ENCODE measurements at regions not wholly inside any gene's neighbourhood (a gene's known extent, or its start where the extent isn't known, plus 50 kb on each side); places are given as distances from the start of the nearest gene placed in this dataset.

- Histone ChIP-seq H3K9ac (ENCODE audit: control insufficient read depth, extremely low read depth, insufficient read depth, low read length) (no peak overlapping the region), H2AFZ (ENCODE audit: control insufficient read depth, low read length) (no peak overlapping the region), H3K27me3 (ENCODE audit: control insufficient read depth, extremely low read depth, insufficient read depth, low read length) (no peaks in the 10 kb centered on the region), H3K27ac (ENCODE audit: control insufficient read depth, insufficient read depth, low read length) (no peak overlapping the region), H3K4me3 (ENCODE audit: control insufficient read depth in 2 of 3, extremely low read depth in 1 of 3, insufficient read depth in 2 of 3, low read depth in 1 of 3, low read length in 3 of 3) (no peak overlapping the region), H3K36me3 (ENCODE audit: control insufficient read depth in 2 of 2, extremely low read depth in 1 of 2, insufficient read depth in 2 of 2, low read length in 2 of 2) (no peaks in the 10 kb centered on the region), H3K9me3 (ENCODE audit: control insufficient read depth, low read depth, low read length) (no peaks in the 10 kb centered on the region), H3K9me1 (ENCODE audit: control insufficient read depth, extremely low read depth, insufficient read depth, low read length) (no peaks in the 10 kb centered on the region), H3K4me1 (ENCODE audit: control insufficient read depth, extremely low read depth, insufficient read depth, low read length) (no peaks in the 10 kb centered on the region), H4K20me1 (ENCODE audit: control insufficient read depth, extremely low read depth, insufficient read depth, low read length) (no peaks in the 10 kb centered on the region), H3K79me2 (ENCODE audit: control insufficient read depth, insufficient read depth, low read length) (no peaks in the 10 kb centered on the region), H3K4me2 (ENCODE audit: control insufficient read depth, extremely low read depth, insufficient read depth, low read depth, low read length) (no peak overlapping the region)
- FAIRE-seq: no peak
- dilution Hi-C loops (cut with MboI; ENCODE audit: extremely low pct_ligation_motif_present, low sequenced_read_pairs): no loop called here
- DNase-seq (ENCODE audit: low read depth, low spot score): no peak
- TF ChIP-seq EZH2 (IDR thresholded peaks at IDR 0.05; ENCODE audit: low read length) (no peak), CTCF (optimal IDR thresholded peaks at IDR 0.05 in 1 of 3, IDR thresholded peaks at IDR 0.05 in 1 of 3, conservative IDR thresholded peaks at IDR 0.05 in 1 of 3; ENCODE audit: extremely low read depth in 1 of 3, insufficient read depth in 2 of 3, low read length in 3 of 3) (no peak)
Observed at GRCh38 chr4:96642490-96642889, 802.6 kb downstream of the PDHA2 start.

- H4K20me1 ChIP-seq (ENCODE audit: control insufficient read depth, extremely low read depth, insufficient read depth, low read length): no peaks in the 10 kb centered on the region
- DNase-seq (ENCODE audit: low read depth, low spot score) (no peak), FAIRE-seq (no peak)
- H3K4me1 ChIP-seq (ENCODE audit: control insufficient read depth, extremely low read depth, insufficient read depth, low read length): no peaks in the 10 kb centered on the region
- no peaks in the 10 kb centered on the region for H3K9me3 ChIP-seq (ENCODE audit: control insufficient read depth, low read depth, low read length)
- H2AFZ ChIP-seq (ENCODE audit: control insufficient read depth, low read length): no peak overlapping the region
- no peaks in the 10 kb centered on the region for H3K27me3 ChIP-seq (ENCODE audit: control insufficient read depth, extremely low read depth, insufficient read depth, low read length)
- no peaks in the 10 kb centered on the region for H3K79me2 ChIP-seq (ENCODE audit: control insufficient read depth, insufficient read depth, low read length)
- no peak overlapping the region for H3K4me2 ChIP-seq (ENCODE audit: control insufficient read depth, extremely low read depth, insufficient read depth, low read depth, low read length)
- no peak overlapping the region for H3K9ac ChIP-seq (ENCODE audit: control insufficient read depth, extremely low read depth, insufficient read depth, low read length)
- dilution Hi-C loops (cut with MboI; ENCODE audit: extremely low pct_ligation_motif_present, low sequenced_read_pairs): no loop called here
- no peaks in the 10 kb centered on the region for H3K36me3 ChIP-seq (ENCODE audit: control insufficient read depth in 2 of 2, extremely low read depth in 1 of 2, insufficient read depth in 2 of 2, low read length in 2 of 2)
- H3K4me3 ChIP-seq (ENCODE audit: control insufficient read depth in 2 of 3, extremely low read depth in 1 of 3, insufficient read depth in 2 of 3, low read depth in 1 of 3, low read length in 3 of 3): no peak overlapping the region
- no peaks in the 10 kb centered on the region for H3K9me1 ChIP-seq (ENCODE audit: control insufficient read depth, extremely low read depth, insufficient read depth, low read length)
- TF ChIP-seq EZH2 (IDR thresholded peaks at IDR 0.05; ENCODE audit: low read length): no peak
- H3K27ac ChIP-seq (ENCODE audit: control insufficient read depth, insufficient read depth, low read length): no peak overlapping the region
Observed at GRCh38 chr4:96646146-96646545, 806.3 kb downstream of the PDHA2 start.

- no peak for DNase-seq (ENCODE audit: low read depth, low spot score)
- Histone ChIP-seq H3K4me2 (ENCODE audit: control insufficient read depth, extremely low read depth, insufficient read depth, low read depth, low read length) (no peak overlapping the region), H3K79me2 (ENCODE audit: control insufficient read depth, insufficient read depth, low read length) (no peaks in the 10 kb centered on the region), H3K9me1 (ENCODE audit: control insufficient read depth, extremely low read depth, insufficient read depth, low read length) (no peaks in the 10 kb centered on the region), H3K9me3 (ENCODE audit: control insufficient read depth, low read depth, low read length) (peaks cover 3% of the 10 kb centered on the region), H3K27me3 (ENCODE audit: control insufficient read depth, extremely low read depth, insufficient read depth, low read length) (no peaks in the 10 kb centered on the region), H2AFZ (ENCODE audit: control insufficient read depth, low read length) (no peak overlapping the region), H3K36me3 (ENCODE audit: control insufficient read depth in 2 of 2, extremely low read depth in 1 of 2, insufficient read depth in 2 of 2, low read length in 2 of 2) (no peaks in the 10 kb centered on the region), H3K4me1 (ENCODE audit: control insufficient read depth, extremely low read depth, insufficient read depth, low read length) (no peaks in the 10 kb centered on the region), H3K27ac (ENCODE audit: control insufficient read depth, insufficient read depth, low read length) (no peak overlapping the region), H4K20me1 (ENCODE audit: control insufficient read depth, extremely low read depth, insufficient read depth, low read length) (no peaks in the 10 kb centered on the region), H3K4me3 (ENCODE audit: control insufficient read depth in 2 of 3, extremely low read depth in 1 of 3, insufficient read depth in 2 of 3, low read depth in 1 of 3, low read length in 3 of 3) (no peak overlapping the region), H3K9ac (ENCODE audit: control insufficient read depth, extremely low read depth, insufficient read depth, low read length) (no peak overlapping the region)
- TF ChIP-seq CTCF (optimal IDR thresholded peaks at IDR 0.05 in 1 of 3, IDR thresholded peaks at IDR 0.05 in 1 of 3, conservative IDR thresholded peaks at IDR 0.05 in 1 of 3; ENCODE audit: extremely low read depth in 1 of 3, insufficient read depth in 2 of 3, low read length in 3 of 3) (no peak), EZH2 (IDR thresholded peaks at IDR 0.05; ENCODE audit: low read length) (no peak)
- no peak for FAIRE-seq
- dilution Hi-C loops (cut with MboI; ENCODE audit: extremely low pct_ligation_motif_present, low sequenced_read_pairs): no loop called here
Observed at GRCh38 chr4:96649536-96649935, 809.6 kb downstream of the PDHA2 start.

Measured in keratinocyte (primary cell).